Epithelial cell of proximal tubule (primary cell): ENCODE measurements at regions not wholly inside any gene's neighbourhood (a gene's known extent, or its start where the extent isn't known, plus 50 kb on each side); places are given as distances from the start of the nearest gene placed in this dataset.

Source experiments
- DNase-seq: peaks from one replicate; pipeline ENCODE4 v3.0.0-alpha.2; 2011; ENCODE audit warnings: low read depth
- H3K4me3 ChIP-seq: 2 replicates; pipeline ENCODE4 v1.5.1; 2011; ENCODE audit warnings: low read depth, mild to moderate bottlenecking, low read length
- CTCF ChIP-seq: conservative IDR thresholded peaks from 2 replicates; pipeline ENCODE4 v1.5.1; 2012; ENCODE audit warnings: low read depth, mild to moderate bottlenecking, low read length

- no peak overlapping the region for H3K4me3 ChIP-seq
- TF ChIP-seq CTCF: no peak
- no peak for DNase-seq
Measured at GRCh38 chr18:33841221-33841967, 263.4 kb downstream of the ASXL3 start.

GRCh38 chr18:33840212-33840593 lies 262.2 kb downstream of the ASXL3 start:
- no peak for DNase-seq
- H3K4me3 ChIP-seq: no peak overlapping the region
- no peak for TF ChIP-seq CTCF

GRCh38 chr18:33839452-33840211 lies 261.6 kb downstream of the ASXL3 start:
- TF ChIP-seq CTCF: peak; percentile 91
- H3K4me3 ChIP-seq: peak overlapping the region; percentile 6
- DNase-seq: peak; percentile 43

GRCh38 chr18:33838054-33838453 lies 260.0 kb downstream of the ASXL3 start:
- no peak for DNase-seq
- no peak overlapping the region for H3K4me3 ChIP-seq
- no peak for TF ChIP-seq CTCF

GRCh38 chr18:33837191-33837590 lies 259.2 kb downstream of the ASXL3 start:
- H3K4me3 ChIP-seq: no peak overlapping the region
- TF ChIP-seq CTCF: no peak
- no peak for DNase-seq

- no peak for TF ChIP-seq CTCF
- H3K4me3 ChIP-seq: no peak overlapping the region
- no peak for DNase-seq
Measured at GRCh38 chr18:33836564-33836963, 258.5 kb downstream of the ASXL3 start.

GRCh38 chr18:33835419-33835818 lies 257.4 kb downstream of the ASXL3 start:
- no peak for DNase-seq
- no peak for TF ChIP-seq CTCF
- no peak overlapping the region for H3K4me3 ChIP-seq
